ENCODE measurements at regions not wholly inside any gene's neighbourhood (a gene's known extent, or its start where the extent isn't known, plus 50 kb on each side); places are given as distances from the start of the nearest gene placed in this dataset.

- TF ChIP-seq POLR2AphosphoS5 (IDR thresholded peaks at IDR 0.05; ENCODE audit: low read depth, low read length) (no peak), POLR2A (IDR thresholded peaks at IDR 0.05; ENCODE audit: low read depth, low read length) (no peak), TAF1 (IDR thresholded peaks at IDR 0.05; ENCODE audit: low read depth, low read length) (no peak), SPI1 (IDR thresholded peaks at IDR 0.05; ENCODE audit: low read depth, low read length) (no peak), PAX5 (IDR thresholded peaks at IDR 0.05; ENCODE audit: insufficient read depth, low read length, severe bottlenecking) (no peak)
Observed at GRCh38 chr22:34344702-34345101, 424.4 kb upstream of the LARGE1 start.
